Liver (tissue), 8 donors: ENCODE measurements at regions not wholly inside any gene's neighbourhood (a gene's known extent, or its start where the extent isn't known, plus 50 kb on each side); places are given as distances from the start of the nearest gene placed in this dataset.
A peak's percentile ranks its signal among the peaks of the same experiment; 100 is the strongest.

Experiments used
- DNase-seq: peaks from one replicate; pipeline ENCODE4 v3.0.0-alpha.2; 2017; ENCODE audit warnings: low spot score
- H3K27ac ChIP-seq, 2 donors: one replicate each; pipeline ENCODE4 v1.7.0; 2013; ENCODE audit warnings: inconsistent platforms in 2 of 2, low read length in 2 of 2, control low read depth in 1 of 2, low read depth in 1 of 2, mild to moderate bottlenecking in 1 of 2
- H3K27me3 ChIP-seq, 4 donors: one replicate each; pipeline versions ENCODE4 v1.6.1 to v1.7.0; 2013; ENCODE audit warnings: low read length in 3 of 4, inconsistent platforms in 1 of 4, mild to moderate bottlenecking in 1 of 4, moderate library complexity in 1 of 4; ENCODE audit not compliant: control insufficient read depth in 4 of 4, insufficient read depth in 4 of 4
- H3K36me3 ChIP-seq, 4 donors: one replicate each; pipeline versions ENCODE4 v1.6.1 to v1.7.0; 2013; ENCODE audit warnings: low read length in 3 of 4, mild to moderate bottlenecking in 3 of 4, low read depth in 1 of 4, moderate library complexity in 1 of 4; ENCODE audit not compliant: control insufficient read depth in 4 of 4, insufficient read depth in 3 of 4
- H3K4me1 ChIP-seq, 4 donors: one replicate each; pipeline versions ENCODE4 v1.6.1 to v1.7.0; 2013; ENCODE audit warnings: low read length in 3 of 4, mild to moderate bottlenecking in 3 of 4, moderate library complexity in 1 of 4; ENCODE audit not compliant: control insufficient read depth in 4 of 4, insufficient read depth in 4 of 4
- H3K4me3 ChIP-seq, 3 donors: one replicate each; pipeline versions ENCODE4 v1.6.1 to v1.7.0; 2013; ENCODE audit warnings: low read length in 3 of 3, control low read depth in 1 of 3, low read depth in 1 of 3, mild to moderate bottlenecking in 1 of 3
- H3K9ac ChIP-seq, 2 donors: one replicate each; pipeline ENCODE4 v1.7.0; 2013; ENCODE audit warnings: low read length in 2 of 2, mild to moderate bottlenecking in 2 of 2, moderate library complexity in 2 of 2, control low read depth in 1 of 2, low read depth in 1 of 2
- H3K9me3 ChIP-seq, 4 donors: one replicate each; pipeline versions ENCODE4 v1.6.1 to v1.7.0; 2013; ENCODE audit warnings: low read length in 3 of 4; ENCODE audit not compliant: control insufficient read depth in 4 of 4
- ATF3 ChIP-seq: IDR thresholded peaks from 2 replicates; pipeline ENCODE4 v1.6.1; 2016; ENCODE audit warnings: antibody characterized with exemption
- CTCF ChIP-seq: fragments of 150-350 bp; IDR thresholded peaks from 2 replicates; pipeline ENCODE4 v1.5.1; 2017; ENCODE audit warnings: improper control_type of control experiment, low read depth, low read length; ENCODE audit not compliant: missing input control
- EGR1 ChIP-seq, 2 donors: IDR thresholded peaks; 2 replicates each; pipeline ENCODE4 v1.6.1; 2016 to 2018; ENCODE audit warnings: antibody characterized with exemption in 2 of 2, low read depth in 2 of 2
- FOXA1 ChIP-seq: IDR thresholded peaks from 2 replicates; pipeline ENCODE4 v1.6.1; 2016; ENCODE audit warnings: antibody characterized with exemption
- FOXA2 ChIP-seq: IDR thresholded peaks from 2 replicates; pipeline ENCODE4 v1.6.1; 2016; ENCODE audit warnings: antibody characterized with exemption
- GABPA ChIP-seq, 2 donors: IDR thresholded peaks in 1 of 2; conservative IDR thresholded peaks in 1 of 2; 2 replicates each; pipeline ENCODE4 v1.6.1; 2016; ENCODE audit warnings: antibody characterized with exemption in 2 of 2, mild to moderate bottlenecking in 1 of 2, moderate library complexity in 1 of 2
- HNF4A ChIP-seq, 2 donors: conservative IDR thresholded peaks; 2 replicates each; pipeline ENCODE4 v1.6.1; 2016; ENCODE audit warnings: antibody characterized with exemption in 2 of 2, mild to moderate bottlenecking in 2 of 2
- HNF4G ChIP-seq: IDR thresholded peaks from 2 replicates; pipeline ENCODE4 v1.6.1; 2016; ENCODE audit warnings: antibody characterized with exemption
- JUND ChIP-seq, 2 donors: IDR thresholded peaks; 2 replicates each; pipeline ENCODE4 v1.6.1; 2016; ENCODE audit warnings: antibody characterized with exemption in 2 of 2
- MAX ChIP-seq: IDR thresholded peaks from 2 replicates; pipeline ENCODE4 v1.6.1; 2016; ENCODE audit warnings: antibody characterized with exemption
- NR2F2 ChIP-seq: IDR thresholded peaks from 2 replicates; pipeline ENCODE4 v1.6.1; 2016; ENCODE audit warnings: antibody characterized with exemption
- RAD21 ChIP-seq, 2 donors: IDR thresholded peaks; 2 replicates each; pipeline ENCODE4 v1.6.1; 2016; ENCODE audit warnings: antibody characterized with exemption in 2 of 2, mild to moderate bottlenecking in 2 of 2
- REST ChIP-seq: IDR thresholded peaks from 2 replicates; pipeline ENCODE4 v1.6.1; 2016; ENCODE audit warnings: antibody characterized with exemption, mild to moderate bottlenecking
- RXRA ChIP-seq, 2 donors: IDR thresholded peaks; 2 replicates each; pipeline ENCODE4 v1.6.1; 2017 to 2018; ENCODE audit warnings: antibody characterized with exemption in 2 of 2, mild to moderate bottlenecking in 1 of 2
- SP1 ChIP-seq: IDR thresholded peaks from 2 replicates; pipeline ENCODE4 v1.6.1; 2018; ENCODE audit warnings: antibody characterized with exemption, mild to moderate bottlenecking
- TAF1 ChIP-seq: conservative IDR thresholded peaks from 2 replicates; pipeline ENCODE4 v1.6.1; 2016; ENCODE audit warnings: antibody characterized with exemption, mild to moderate bottlenecking
- YY1 ChIP-seq: IDR thresholded peaks from 2 replicates; pipeline ENCODE4 v1.6.1; 2016; ENCODE audit warnings: antibody characterized with exemption, mild to moderate bottlenecking
- ZBTB33 ChIP-seq: IDR thresholded peaks from 2 replicates; pipeline ENCODE4 v1.6.1; 2016; ENCODE audit warnings: antibody characterized with exemption
- WGBS: extraction: QIAGEN DNeasy Blood & Tissue Kit; methylation state at CpG from one replicate; pipeline ENCODE4 v1.1.7; 2013; 5-methylcytosine and 5-hydroxymethylcytosine counted together
- donor health status: healthy.
- donor health status: healthy.
- donor health status: healthy.
- donor health status: healthy.
- donor health status: healthy.

GRCh38 chr9:82488313-82489200 is 500.0 kb downstream of the SPATA31D1 start:
- H3K9ac ChIP-seq, result peak overlapping the region in 1 of 2 donors; percentile 18
- WGBS, result 18% methylated on average over 8 of the region's 8 CpGs
- no peaks in the 10 kb centered on the region for H3K27me3 ChIP-seq
- DNase-seq, result no peak
- peak; percentile 81 for TF ChIP-seq REST
- no peak for TF ChIP-seq TAF1
- peak; percentile 79 to 87 for TF ChIP-seq RXRA (IDR thresholded peaks at IDR 0.05)
- TF ChIP-seq FOXA2, result peak; percentile 91
- peak; percentile 96 to 97 for TF ChIP-seq HNF4A (conservative IDR thresholded peaks at IDR 0.05)
- peak; percentile 95 for TF ChIP-seq SP1
- TF ChIP-seq HNF4G, result peak; percentile 80
- peak; percentile 92 for TF ChIP-seq FOXA1
- peak; percentile 79 for TF ChIP-seq NR2F2
- peak; percentile 14 to 67 for TF ChIP-seq JUND (IDR thresholded peaks at IDR 0.05)
- no peak for TF ChIP-seq ATF3
- TF ChIP-seq RAD21 (IDR thresholded peaks at IDR 0.05), result peak; percentile 60 to 63
- no peak for TF ChIP-seq GABPA (IDR thresholded peaks at IDR 0.05 in 1 of 2, conservative IDR thresholded peaks at IDR 0.05 in 1 of 2)
- TF ChIP-seq EGR1 (IDR thresholded peaks at IDR 0.05; ENCODE audit: low read depth in 2 of 2), result peak in 1 of 2 donors; percentile 36
- peak; percentile 42 for TF ChIP-seq YY1
- TF ChIP-seq CTCF, result no peak
- peak; percentile 56 for TF ChIP-seq ZBTB33
- peak; percentile 78 for TF ChIP-seq MAX
- no peak overlapping the region for H3K4me3 ChIP-seq
- peak overlapping the region; percentile 68 to 71 for H3K27ac ChIP-seq
- no peaks in the 10 kb centered on the region for H3K36me3 ChIP-seq
- H3K9me3 ChIP-seq, result no peaks in the 10 kb centered on the region
- H3K4me1 ChIP-seq, result peaks cover 0 to 24% (median 15%) of the 10 kb centered on the region in 4 donors
